B cell (primary cell): ENCODE measurements at regions not wholly inside any gene's neighbourhood (a gene's known extent, or its start where the extent isn't known, plus 50 kb on each side); places are given as distances from the start of the nearest gene placed in this dataset.

Source experiments
- ATAC-seq: fragments of 200-7000 bp; cut with Tn5 transposase; one replicate; pipeline ENCODE4 v1.10.0; 2021; ENCODE audit warnings: low read depth, mild to moderate bottlenecking, moderate number of reproducible peaks, moderate library complexity
- CTCF ChIA-PET: fragments of 350-600 bp; sonication (Branson Sonifier 250); formaldehyde crosslinking; loops from one replicate; lab custom pipeline; 2021; ENCODE audit warnings: antibody characterized with exemption, inconsistent platforms; lab: Charles Lee
- POLR2A ChIA-PET: fragments of 350-600 bp; sonication (Branson Sonifier 250); formaldehyde crosslinking; loops from one replicate; lab custom pipeline; 2021; ENCODE audit warnings: antibody characterized with exemption; lab: Charles Lee
- DNase-seq: peaks from one replicate; pipeline ENCODE4 v3.0.0; 2013
- H2AFZ ChIP-seq: 2 replicates; pipeline ENCODE4 v1.6.1; 2012; ENCODE audit warnings: mild to moderate bottlenecking, low read depth, low read length; ENCODE audit not compliant: insufficient read depth, poor library complexity, severe bottlenecking
- H3K27ac ChIP-seq, 2 donors: 1 replicate in 1 of 2; 2 replicates in 1 of 2; pipeline ENCODE4 v1.5.1; 2012 to 2013; ENCODE audit warnings: low read length in 2 of 2, mild to moderate bottlenecking in 2 of 2, moderate library complexity in 1 of 2
- H3K27me3 ChIP-seq, 4 experiments: fragments of 200-600 bp in 1 of 4; sonication (generic) in 1 of 4; replicated peaks in 1 of 4; 1 replicate in 2 of 4; 2 replicates in 2 of 4; pipeline versions ENCODE4 v1.6.1 to v1.7.0; 2013 to 2016; ENCODE audit warnings: low read length in 3 of 4, mild to moderate bottlenecking in 2 of 4, mixed read lengths in 1 of 4, moderate library complexity in 1 of 4; ENCODE audit not compliant: insufficient read depth in 4 of 4, control insufficient read depth in 3 of 4; ENCODE audit errors: control extremely low read depth in 1 of 4
- H3K36me3 ChIP-seq, 2 experiments: replicated peaks in 1 of 2; 1 replicate in 1 of 2; 2 replicates in 1 of 2; pipeline versions ENCODE4 v1.6.1 to v1.7.1; 2013; ENCODE audit warnings: low read length in 1 of 2; ENCODE audit not compliant: insufficient read depth in 2 of 2, control insufficient read depth in 1 of 2; ENCODE audit errors: control extremely low read depth in 1 of 2, extremely low read depth in 1 of 2
- H3K4me1 ChIP-seq, 2 donors: fragments of 200-600 bp in 1 of 2; sonication (generic) in 1 of 2; 1 replicate in 1 of 2; 2 replicates in 1 of 2; pipeline versions ENCODE4 v1.5.1 to v1.6.1; 2013 to 2017; ENCODE audit warnings: low read length in 2 of 2; ENCODE audit not compliant: control insufficient read depth in 2 of 2, insufficient read depth in 2 of 2
- H3K4me2 ChIP-seq: replicated peaks from 2 replicates; pipeline ENCODE3; 2012; ENCODE audit warnings: mild to moderate bottlenecking, low read depth, low read length; ENCODE audit not compliant: poor library complexity, severe bottlenecking
- H3K4me3 ChIP-seq, 5 experiments: fragments of 200-600 bp in 1 of 5; sonication (generic) in 1 of 5; 1 replicate in 3 of 5; 2 replicates in 2 of 5; pipeline versions ENCODE4 v1.5.1 to v1.7.0; 2011 to 2016; ENCODE audit warnings: low read length in 4 of 5, mild to moderate bottlenecking in 4 of 5, low read depth in 2 of 5, control low read depth in 1 of 5, moderate library complexity in 1 of 5; ENCODE audit not compliant: insufficient read depth in 1 of 5; ENCODE audit errors: control extremely low read depth in 1 of 5, extremely low read depth in 1 of 5
- H3K79me2 ChIP-seq: fragments of 200-600 bp; sonication (generic); one replicate; pipeline ENCODE4 v1.6.0; 2016; ENCODE audit warnings: low read length; ENCODE audit not compliant: control insufficient read depth, insufficient read depth
- H3K9ac ChIP-seq: fragments of 200-600 bp; sonication (generic); 2 replicates; pipeline ENCODE4 v1.6.1; 2017; ENCODE audit warnings: mild to moderate bottlenecking, low read length, moderate library complexity
- H3K9me3 ChIP-seq, 3 donors: one replicate each; pipeline versions ENCODE4 v1.6.1 to v1.7.1; 2013; ENCODE audit warnings: low read length in 2 of 3; ENCODE audit not compliant: control insufficient read depth in 2 of 3, insufficient read depth in 1 of 3; ENCODE audit errors: control extremely low read depth in 1 of 3
- H4K20me1 ChIP-seq: 2 replicates; pipeline ENCODE4 v1.6.0; 2012; ENCODE audit warnings: mild to moderate bottlenecking, low read length; ENCODE audit not compliant: insufficient read depth, control insufficient read depth, poor library complexity, severe bottlenecking
- H3K27ac Mint-ChIP-seq: one replicate; pipeline ENCODE4 v1.8.0; 2021; ENCODE audit warnings: mixed read lengths
- H3K27me3 Mint-ChIP-seq: one replicate; pipeline ENCODE4 v1.8.0; 2021; ENCODE audit warnings: mixed read lengths
- H3K4me1 Mint-ChIP-seq: one replicate; pipeline ENCODE4 v1.8.0; 2021; ENCODE audit warnings: mixed read lengths
- H3K4me3 Mint-ChIP-seq: one replicate; pipeline ENCODE4 v1.8.0; 2021; ENCODE audit warnings: mixed read lengths
- H3K9me3 Mint-ChIP-seq: one replicate; pipeline ENCODE4 v1.8.0; 2022; ENCODE audit warnings: mixed read lengths; ENCODE audit not compliant: insufficient read depth
- EZH2 ChIP-seq: IDR thresholded peaks from 2 replicates; pipeline ENCODE4 v1.6.1; 2012; ENCODE audit warnings: borderline replicate concordance, low read depth, mild to moderate bottlenecking, moderate library complexity, low read length; ENCODE audit not compliant: insufficient read depth, poor library complexity, severe bottlenecking
- WGBS: methylation state at CpG from one replicate; pipeline ENCODE4 v1.1.5; 2013; ENCODE audit warnings: missing lambda C conversion rate; ENCODE audit not compliant: insufficient coverage; 5-methylcytosine and 5-hydroxymethylcytosine counted together
- intact Hi-C: fragments of 100-400 bp; cut with micrococcal nuclease; formaldehyde crosslinking; loops from one replicate; pipeline ENCODE4 v1.10.0; 2022
- TF ChIP-seq, protein P1 (sequence below): fragments of 200-600 bp; IDR thresholded peaks from one replicate; pipeline ENCODE4 v1.8.0; 2022; ENCODE audit warnings: antibody characterized with exemption, mild to moderate bottlenecking

DNA sequence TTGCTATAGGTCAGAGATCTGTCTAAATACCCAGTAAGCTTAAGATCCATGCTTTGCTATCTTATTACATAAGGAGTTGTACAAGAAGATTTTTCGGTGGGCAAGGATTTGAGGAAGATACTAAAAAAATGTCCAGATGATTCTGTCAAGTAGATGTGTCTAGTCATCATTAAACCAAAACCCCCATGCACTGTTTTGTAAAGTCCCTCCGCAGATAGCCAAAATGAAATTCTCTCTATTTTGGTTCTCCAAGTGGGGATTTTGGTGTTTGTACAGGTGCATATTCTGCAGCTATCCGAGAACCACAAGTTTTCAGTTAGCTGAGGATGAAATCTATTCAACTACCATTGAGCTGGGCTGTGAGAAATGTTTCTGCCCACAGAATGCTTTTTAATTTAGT is 994.8 kb downstream of the NLGN4X start:
- H3K4me3 Mint-ChIP-seq, result no peak overlapping the region
- POLR2A ChIA-PET, result no interaction called here
- Histone ChIP-seq H3K9ac (no peak overlapping the region), H3K79me2 (no peaks in the 10 kb centered on the region), H3K4me1 (no peaks in the 10 kb centered on the region), H3K36me3 (no peaks in the 10 kb centered on the region), H2AFZ (no peak overlapping the region), H4K20me1 (no peaks in the 10 kb centered on the region), H3K9me3 (no peaks in the 10 kb centered on the region), H3K4me3 (no peak overlapping the region), H3K4me2 (no peak overlapping the region), H3K27ac (no peak overlapping the region), H3K27me3 (no peaks in the 10 kb centered on the region)
- no peak overlapping the region for H3K27ac Mint-ChIP-seq
- no peaks in the 10 kb centered on the region for H3K4me1 Mint-ChIP-seq
- intact Hi-C loops, result no loop called here
- TF ChIP-seq, protein P1, sequence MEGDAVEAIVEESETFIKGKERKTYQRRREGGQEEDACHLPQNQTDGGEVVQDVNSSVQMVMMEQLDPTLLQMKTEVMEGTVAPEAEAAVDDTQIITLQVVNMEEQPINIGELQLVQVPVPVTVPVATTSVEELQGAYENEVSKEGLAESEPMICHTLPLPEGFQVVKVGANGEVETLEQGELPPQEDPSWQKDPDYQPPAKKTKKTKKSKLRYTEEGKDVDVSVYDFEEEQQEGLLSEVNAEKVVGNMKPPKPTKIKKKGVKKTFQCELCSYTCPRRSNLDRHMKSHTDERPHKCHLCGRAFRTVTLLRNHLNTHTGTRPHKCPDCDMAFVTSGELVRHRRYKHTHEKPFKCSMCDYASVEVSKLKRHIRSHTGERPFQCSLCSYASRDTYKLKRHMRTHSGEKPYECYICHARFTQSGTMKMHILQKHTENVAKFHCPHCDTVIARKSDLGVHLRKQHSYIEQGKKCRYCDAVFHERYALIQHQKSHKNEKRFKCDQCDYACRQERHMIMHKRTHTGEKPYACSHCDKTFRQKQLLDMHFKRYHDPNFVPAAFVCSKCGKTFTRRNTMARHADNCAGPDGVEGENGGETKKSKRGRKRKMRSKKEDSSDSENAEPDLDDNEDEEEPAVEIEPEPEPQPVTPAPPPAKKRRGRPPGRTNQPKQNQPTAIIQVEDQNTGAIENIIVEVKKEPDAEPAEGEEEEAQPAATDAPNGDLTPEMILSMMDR, result no peak
- WGBS, result no CpG with 5 or more reads among the region's 3 CpGs
- CTCF ChIA-PET, result no interaction called here
- H3K27me3 Mint-ChIP-seq, result no peaks in the 10 kb centered on the region
- no peak for ATAC-seq
- no peak for DNase-seq
- H3K9me3 Mint-ChIP-seq, result no peaks in the 10 kb centered on the region

GRCh38 chrX:5220421-5220820 is 1008.2 kb downstream of the NLGN4X start:
- Mint-ChIP-seq H3K4me1 (no peaks in the 10 kb centered on the region), H3K9me3 (no peaks in the 10 kb centered on the region), H3K27me3 (no peaks in the 10 kb centered on the region), H3K27ac (no peak overlapping the region), H3K4me3 (no peak overlapping the region)
- no peaks in the 10 kb centered on the region for H3K27me3 ChIP-seq
- H3K9ac ChIP-seq, result no peak overlapping the region
- H3K4me1 ChIP-seq, result no peaks in the 10 kb centered on the region
- TF ChIP-seq EZH2, result no peak
- TF ChIP-seq, protein P1, result no peak
- DNase-seq (no peak), ATAC-seq (no peak)
- ChIA-PET CTCF (no interaction called here), POLR2A (no interaction called here)
- no peaks in the 10 kb centered on the region for H3K9me3 ChIP-seq
- no peaks in the 10 kb centered on the region for H3K36me3 ChIP-seq
- no peak overlapping the region for H3K4me2 ChIP-seq
- no peaks in the 10 kb centered on the region for H3K79me2 ChIP-seq
- no peak overlapping the region for H3K27ac ChIP-seq
- no peak overlapping the region for H3K4me3 ChIP-seq
- no peaks in the 10 kb centered on the region for H4K20me1 ChIP-seq
- intact Hi-C loops, result no loop called here
- no peak overlapping the region for H2AFZ ChIP-seq
